GM12892 (cell line): ENCODE measurements at regions not wholly inside any gene's neighbourhood (a gene's known extent, or its start where the extent isn't known, plus 50 kb on each side); places are given as distances from the start of the nearest gene placed in this dataset.

Experiments used
- POLR2A ChIP-seq: IDR thresholded peaks from 2 replicates; pipeline ENCODE4 v1.6.1; 2011; ENCODE audit warnings: low read depth, low read length, control low read depth
- POLR2AphosphoS5 ChIP-seq: IDR thresholded peaks from 2 replicates; pipeline ENCODE4 v1.6.1; 2011; ENCODE audit warnings: low read depth, low read length, control low read depth
- TAF1 ChIP-seq: IDR thresholded peaks from 2 replicates; pipeline ENCODE4 v1.6.1; 2011; ENCODE audit warnings: low read depth, mild to moderate bottlenecking, control low read depth, low read length, borderline replicate concordance

DNA sequence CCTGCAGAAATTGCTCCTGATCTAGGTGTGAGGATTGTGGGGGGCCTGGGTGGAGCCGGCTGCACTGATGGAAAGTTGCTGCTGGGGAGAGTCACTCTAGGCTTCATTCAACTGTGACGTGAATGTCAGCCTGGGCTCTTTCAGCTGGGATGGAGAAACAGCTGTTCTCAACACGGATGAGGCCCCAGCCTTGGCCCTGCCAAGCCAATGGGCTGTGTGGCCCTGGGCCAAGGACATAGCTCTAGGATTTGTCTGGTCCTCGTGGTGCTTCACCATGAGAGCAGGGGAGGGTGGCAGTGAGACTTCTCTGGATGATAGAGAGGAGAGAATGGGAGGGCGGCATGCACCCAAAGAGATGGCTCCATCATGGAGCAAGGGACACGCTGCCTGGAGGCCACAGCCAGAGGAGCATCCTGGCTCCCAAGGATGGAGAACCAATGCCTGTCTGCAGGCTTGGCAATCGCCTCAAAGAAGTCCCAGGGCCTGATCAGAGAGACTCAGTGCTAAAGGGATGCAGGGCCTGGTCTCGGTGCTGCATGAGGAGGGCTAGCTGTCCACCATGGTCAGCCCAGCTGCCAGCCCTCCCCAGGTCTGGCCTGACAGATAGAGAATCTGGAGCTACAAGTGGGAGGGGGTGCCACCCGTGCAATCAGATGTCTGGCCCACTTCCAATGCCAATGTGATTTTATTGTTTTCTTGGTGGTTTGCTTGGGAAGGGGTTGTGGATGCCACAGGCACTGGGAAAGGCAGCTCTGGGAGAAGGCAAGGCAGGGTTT, 141.0 kb downstream of the GADD45G start:
- TF ChIP-seq POLR2A (no peak), TAF1 (no peak), POLR2AphosphoS5 (no peak)
